A549 (cell line): ENCODE measurements at regions not wholly inside any gene's neighbourhood (a gene's known extent, or its start where the extent isn't known, plus 50 kb on each side); places are given as distances from the start of the nearest gene placed in this dataset.
"Not testable (repeated sequence)": the region's sequence is repeated elsewhere in the genome, so short reads cannot be mapped to it uniquely, and the experiment has no call there.

Source experiments
- GATA3 ChIP-seq: IDR thresholded peaks from 2 replicates; pipeline ENCODE4 v1.6.1; 2012; ENCODE audit warnings: borderline replicate concordance
- TP53 ChIP-seq: fragments of 250-450 bp; sonication (Bioruptor Pico); IDR thresholded peaks from 2 replicates; pipeline ENCODE4 v1.5.0; 2021; ENCODE audit warnings: mild to moderate bottlenecking, moderate library complexity
- USF2 ChIP-seq: fragments of 450-650 bp; IDR thresholded peaks from 2 replicates; pipeline ENCODE4 v1.6.1; 2014; ENCODE audit warnings: antibody characterized with exemption

GRCh38 chr3:96483191-96483590, 331.2 kb upstream of the EPHA6 start:
- not testable (repeated sequence) for TF ChIP-seq TP53, USF2, GATA3
